ENCODE measurements at regions not wholly inside any gene's neighbourhood (a gene's known extent, or its start where the extent isn't known, plus 50 kb on each side); places are given as distances from the start of the nearest gene placed in this dataset.

GRCh38 chr6:134375220-134375580 lies 57.3 kb upstream of the SGK1 start:
- no peak overlapping the region for H3K27ac ChIP-seq
- POLR2A ChIA-PET (ENCODE audit: low non-redundant PET) = no interaction called here
- TF ChIP-seq CTCF (conservative IDR thresholded peaks at IDR 0.05; ENCODE audit: low read depth) = no peak
- no peak for DNase-seq (ENCODE audit: low spot score)
- CTCF ChIA-PET = interaction anchor here (0.6 kb wide), 1 partner anchor 47 kb away, joined by 3 read pairs; no protein-coding TSS in a partner anchor

GRCh38 chr6:134374491-134375219 lies 56.7 kb upstream of the SGK1 start:
- TF ChIP-seq CTCF (conservative IDR thresholded peaks at IDR 0.05; ENCODE audit: low read depth) = no peak
- no peak for DNase-seq (ENCODE audit: low spot score)
- ChIA-PET POLR2A (ENCODE audit: low non-redundant PET) (no interaction called here), CTCF (interaction anchor here (0.6 kb wide), 1 partner anchor 47 kb away, joined by 3 read pairs; no protein-coding TSS in a partner anchor)
- no peak overlapping the region for H3K27ac ChIP-seq

- CTCF ChIA-PET = interaction anchor here (0.6 kb wide), 1 partner anchor 200 kb away, joined by 3 read pairs; no protein-coding TSS in a partner anchor
- DNase-seq (ENCODE audit: low spot score) = no peak
- TF ChIP-seq CTCF (conservative IDR thresholded peaks at IDR 0.05; ENCODE audit: low read depth) = no peak
- no peak overlapping the region for H3K27ac ChIP-seq
- POLR2A ChIA-PET (ENCODE audit: low non-redundant PET) = no interaction called here
These were observed 56.1 kb upstream of the SGK1 start for GRCh38 chr6:134373993-134374392.

- CTCF ChIA-PET = interaction anchor here (0.6 kb wide), 1 partner anchor 200 kb away, joined by 3 read pairs; no protein-coding TSS in a partner anchor
- TF ChIP-seq CTCF (conservative IDR thresholded peaks at IDR 0.05; ENCODE audit: low read depth) = no peak
- DNase-seq (ENCODE audit: low spot score) = peak; percentile 42
- H3K27ac ChIP-seq = no peak overlapping the region
- POLR2A ChIA-PET (ENCODE audit: low non-redundant PET) = no interaction called here
These were observed 55.5 kb upstream of the SGK1 start for GRCh38 chr6:134373282-134373922.

GRCh38 chr6:134372603-134373281 lies 54.8 kb upstream of the SGK1 start:
- DNase-seq (ENCODE audit: low spot score) = no peak
- ChIA-PET POLR2A (ENCODE audit: low non-redundant PET) (no interaction called here), CTCF (no interaction called here)
- TF ChIP-seq CTCF (conservative IDR thresholded peaks at IDR 0.05; ENCODE audit: low read depth) = no peak
- H3K27ac ChIP-seq = no peak overlapping the region

- POLR2A ChIA-PET (ENCODE audit: low non-redundant PET) = no interaction called here
- no peak overlapping the region for H3K27ac ChIP-seq
- CTCF ChIA-PET = no interaction called here
- DNase-seq (ENCODE audit: low spot score) = no peak
- no peak for TF ChIP-seq CTCF (conservative IDR thresholded peaks at IDR 0.05; ENCODE audit: low read depth)
These were observed 50.8 kb upstream of the SGK1 start for GRCh38 chr6:134368670-134369069.
